ENCODE measurements at regions not wholly inside any gene's neighbourhood (a gene's known extent, or its start where the extent isn't known, plus 50 kb on each side); places are given as distances from the start of the nearest gene placed in this dataset.

GRCh38 chr3:182710557-182711157 is 82.6 kb upstream of the ATP11B start:
- DNase-seq, result no peak

DNA sequence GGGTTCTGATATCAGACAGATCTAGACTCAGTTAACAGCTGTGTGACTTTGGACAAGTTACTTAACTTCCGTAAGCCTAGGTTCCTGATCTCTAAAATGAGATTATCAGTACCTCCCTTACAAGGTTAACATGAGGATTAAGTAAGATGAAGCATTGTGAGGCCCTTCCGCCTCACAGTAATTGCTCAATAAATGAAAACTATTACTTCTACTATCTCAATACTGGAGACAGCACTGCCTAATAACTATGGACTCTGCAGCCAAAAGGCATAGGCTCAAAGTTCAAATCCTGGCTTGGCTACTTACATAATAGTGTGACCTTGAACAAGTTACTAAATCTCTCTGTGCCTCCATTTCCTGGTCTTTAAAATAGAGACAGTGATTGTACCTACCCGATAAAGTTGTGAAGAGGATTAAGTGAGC is 82.0 kb upstream of the ATP11B start:
- no peak for DNase-seq

DNA sequence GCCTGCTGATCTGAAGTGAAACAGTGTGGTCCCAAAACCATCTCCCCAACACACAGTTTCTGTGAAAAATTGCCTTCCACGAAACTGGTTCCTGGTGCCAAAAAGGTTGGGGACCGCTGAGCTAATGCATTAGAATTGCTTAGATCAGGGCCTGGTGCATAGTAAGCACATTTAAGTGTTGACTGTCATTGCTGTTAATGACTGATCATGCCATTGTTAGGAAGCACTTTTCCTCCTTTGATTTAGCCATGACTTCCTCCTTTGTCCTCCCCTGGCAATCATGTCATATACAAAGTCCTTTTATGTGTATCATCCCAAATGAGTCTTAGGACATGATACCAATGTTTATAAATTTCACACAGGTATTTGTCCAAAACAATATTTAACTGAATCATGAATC is 81.5 kb upstream of the ATP11B start:
- no peak for DNase-seq

- no peak for DNase-seq
These were observed 80.2 kb upstream of the ATP11B start for GRCh38 chr3:182713111-182713510.

GRCh38 chr3:182713743-182714517 is 79.4 kb upstream of the ATP11B start:
- no peak for DNase-seq

DNA sequence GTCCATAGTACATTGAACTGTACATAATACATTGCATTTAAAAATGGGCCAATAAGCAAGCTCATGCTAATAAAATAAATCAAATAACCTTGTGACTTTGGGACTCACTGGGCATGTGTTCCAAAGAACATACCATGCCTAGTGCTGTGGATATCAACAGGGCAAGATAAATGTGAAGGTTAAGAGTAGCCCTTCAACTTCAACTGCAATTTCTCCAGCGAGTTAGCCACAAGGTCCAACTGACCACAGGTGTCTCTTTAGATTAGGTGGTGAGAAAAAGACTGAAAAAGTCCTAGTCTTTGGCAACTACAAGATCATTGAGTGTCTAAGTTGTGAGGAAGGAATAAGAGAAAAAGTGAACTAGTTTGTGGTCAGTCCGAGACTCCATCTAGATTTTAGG is 78.3 kb upstream of the ATP11B start:
- DNase-seq, result no peak

DNA sequence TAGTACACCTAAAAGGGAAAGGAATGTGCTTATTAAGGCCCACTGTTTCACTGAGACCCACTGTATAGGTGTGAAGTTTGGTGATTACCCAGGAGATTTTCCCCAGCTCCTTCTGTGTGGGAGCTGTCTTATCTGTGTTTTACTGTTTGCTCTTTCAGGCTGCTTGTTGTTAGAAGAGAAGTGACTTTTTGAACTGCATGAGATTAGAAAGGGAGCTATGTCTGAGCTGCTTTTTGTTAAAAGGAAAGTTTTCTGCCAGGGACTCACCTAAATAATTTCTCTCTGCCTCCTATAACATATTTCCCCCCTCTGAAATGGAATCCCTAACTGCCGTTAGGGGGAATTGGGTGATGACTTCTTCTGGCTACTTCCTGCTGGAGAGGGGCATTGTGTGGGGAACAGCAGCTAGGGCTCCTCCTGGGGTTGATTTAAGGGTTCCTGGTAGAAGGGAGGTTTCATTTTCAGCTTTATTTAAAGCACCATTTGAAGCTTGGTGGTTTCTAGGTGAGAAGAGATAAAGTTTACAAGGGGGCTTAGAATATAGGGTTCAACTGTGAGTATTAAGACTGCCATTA is 77.1 kb upstream of the ATP11B start:
- DNase-seq, result no peak

GRCh38 chr3:182717216-182717615 is 76.1 kb upstream of the ATP11B start:
- DNase-seq, result no peak

DNA sequence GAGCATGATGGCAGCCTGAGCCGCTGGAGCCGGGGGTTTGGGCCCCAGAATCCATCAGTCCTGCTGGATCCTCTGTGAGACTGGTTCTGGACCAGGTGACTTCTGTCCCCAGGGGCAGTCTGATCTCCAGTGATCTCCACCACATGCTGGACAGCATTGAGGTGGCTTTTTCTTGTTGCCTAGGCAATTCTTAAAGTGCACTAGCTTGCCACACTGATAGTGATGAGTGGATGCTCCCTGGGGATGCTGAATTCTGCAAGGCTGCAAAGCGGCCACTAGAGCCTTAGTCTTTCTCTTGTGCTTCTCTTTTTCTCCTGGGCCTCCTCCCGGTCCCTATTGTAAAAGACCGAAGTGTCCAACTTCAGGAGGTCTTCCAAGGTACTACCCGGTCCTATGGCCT is 70.4 kb upstream of the ATP11B start:
- no peak for DNase-seq

DNA sequence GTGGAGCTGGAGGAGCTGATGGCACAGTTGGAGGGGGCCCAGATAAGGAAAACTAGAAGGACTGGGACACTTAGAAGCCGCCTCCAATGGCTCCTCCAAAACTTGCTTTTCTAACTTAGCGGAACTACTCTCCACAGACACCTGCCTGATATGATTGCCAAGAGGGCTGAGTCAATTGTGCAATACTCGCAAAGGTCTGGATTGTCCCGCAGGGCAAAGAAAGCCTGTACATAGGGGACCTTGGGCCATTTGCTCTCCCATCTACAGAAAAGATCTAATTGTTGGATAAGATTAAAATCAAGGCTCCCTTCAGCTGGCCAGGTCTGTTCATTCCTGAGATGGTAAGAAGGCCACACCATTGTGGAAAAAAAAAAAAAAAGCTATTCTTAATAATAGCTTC is 69.7 kb upstream of the ATP11B start:
- DNase-seq, result no peak

GRCh38 chr3:182725372-182726251 is 67.7 kb upstream of the ATP11B start:
- DNase-seq, result no peak

DNA sequence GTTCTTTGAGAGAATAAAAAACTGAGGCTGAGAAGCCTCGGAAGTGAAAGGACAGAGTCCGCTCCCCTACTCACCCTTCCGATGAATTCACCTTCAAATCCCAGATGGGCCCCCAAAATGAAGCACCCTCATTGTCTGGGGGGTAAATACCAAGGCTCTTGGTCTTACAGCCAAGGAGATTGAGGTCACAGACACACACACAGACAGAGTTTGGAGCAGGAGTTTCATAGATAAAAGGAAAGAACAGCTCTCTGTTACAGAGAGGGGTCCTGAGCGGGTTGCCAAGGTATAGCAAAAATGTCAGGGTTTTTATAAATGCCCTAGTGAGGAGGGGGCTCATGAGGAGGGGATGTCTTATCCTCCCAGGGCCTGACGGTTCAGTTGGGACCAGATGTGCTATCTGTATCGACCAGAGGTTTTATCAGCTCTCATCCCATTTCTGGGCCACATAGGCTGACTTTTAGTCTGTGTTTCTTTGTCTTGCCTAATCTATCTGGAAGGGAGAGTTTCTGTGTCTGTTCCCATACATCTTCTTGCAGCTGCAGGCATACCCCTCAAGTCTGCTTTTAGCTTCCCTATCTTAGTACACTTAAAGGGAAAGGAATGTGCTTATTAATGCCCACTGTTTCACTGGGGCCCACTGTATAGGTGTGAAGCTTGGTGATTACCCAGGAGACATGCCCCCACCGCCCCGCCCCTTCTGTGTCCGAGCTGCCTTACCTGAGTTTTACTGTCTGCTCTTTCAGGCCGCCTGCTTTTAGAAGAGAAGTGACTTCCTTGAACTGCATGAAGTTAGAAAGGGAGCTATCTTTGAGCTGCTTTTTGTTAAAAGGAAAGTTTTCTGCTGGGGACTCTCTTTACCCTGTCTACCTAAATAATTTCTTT is 66.8 kb upstream of the ATP11B start:
- DNase-seq, result no peak

GRCh38 chr3:182728238-182728637 is 65.1 kb upstream of the ATP11B start:
- DNase-seq, result no peak

GRCh38 chr3:182729903-182730674 is 63.2 kb upstream of the ATP11B start:
- no peak for DNase-seq

GRCh38 chr3:182730675-182731042 is 62.6 kb upstream of the ATP11B start:
- no peak for DNase-seq

DNA sequence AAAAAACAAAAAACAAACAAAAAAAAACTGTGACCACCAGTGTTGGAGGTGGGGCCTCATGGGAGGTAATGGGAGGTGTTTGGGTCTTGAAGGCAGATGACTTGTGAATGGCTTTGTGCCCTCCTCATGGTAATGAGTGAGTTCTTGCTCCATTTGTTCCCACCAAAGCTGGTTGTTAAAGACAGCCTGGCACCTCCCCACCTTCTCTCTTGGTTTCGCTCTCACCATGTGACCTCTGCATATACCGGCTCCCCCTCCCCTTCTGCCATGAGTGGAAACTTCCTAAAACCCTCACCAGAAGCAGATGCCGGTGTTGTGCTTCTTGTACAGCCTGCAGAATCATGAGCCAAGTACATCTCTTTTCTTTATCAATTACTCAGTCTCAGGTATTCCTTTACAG is 61.5 kb upstream of the ATP11B start:
- DNase-seq, result no peak

- DNase-seq, result no peak
These were observed 60.9 kb upstream of the ATP11B start for GRCh38 chr3:182732232-182733015.

DNA sequence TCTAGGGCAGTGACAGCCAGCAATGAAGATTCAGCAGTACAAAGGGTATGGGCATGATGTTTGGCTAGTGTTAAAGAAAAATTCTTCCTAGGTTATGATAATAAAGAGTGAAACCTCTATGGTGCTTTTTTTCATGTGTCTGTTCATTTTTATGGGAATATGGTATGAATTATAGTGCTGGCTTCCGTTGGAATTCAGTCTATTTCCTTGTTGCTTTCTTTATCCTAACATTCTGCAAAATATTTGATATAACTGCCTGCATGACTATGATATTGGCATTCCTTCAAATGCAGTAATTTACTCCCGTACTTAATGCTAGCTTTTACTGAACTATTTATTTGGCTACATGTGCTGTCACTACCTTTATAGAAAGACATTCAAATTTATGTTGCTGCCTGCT is 57.6 kb upstream of the ATP11B start:
- no peak for DNase-seq

GRCh38 chr3:182737825-182738224 is 55.5 kb upstream of the ATP11B start:
- DNase-seq, result no peak

DNA sequence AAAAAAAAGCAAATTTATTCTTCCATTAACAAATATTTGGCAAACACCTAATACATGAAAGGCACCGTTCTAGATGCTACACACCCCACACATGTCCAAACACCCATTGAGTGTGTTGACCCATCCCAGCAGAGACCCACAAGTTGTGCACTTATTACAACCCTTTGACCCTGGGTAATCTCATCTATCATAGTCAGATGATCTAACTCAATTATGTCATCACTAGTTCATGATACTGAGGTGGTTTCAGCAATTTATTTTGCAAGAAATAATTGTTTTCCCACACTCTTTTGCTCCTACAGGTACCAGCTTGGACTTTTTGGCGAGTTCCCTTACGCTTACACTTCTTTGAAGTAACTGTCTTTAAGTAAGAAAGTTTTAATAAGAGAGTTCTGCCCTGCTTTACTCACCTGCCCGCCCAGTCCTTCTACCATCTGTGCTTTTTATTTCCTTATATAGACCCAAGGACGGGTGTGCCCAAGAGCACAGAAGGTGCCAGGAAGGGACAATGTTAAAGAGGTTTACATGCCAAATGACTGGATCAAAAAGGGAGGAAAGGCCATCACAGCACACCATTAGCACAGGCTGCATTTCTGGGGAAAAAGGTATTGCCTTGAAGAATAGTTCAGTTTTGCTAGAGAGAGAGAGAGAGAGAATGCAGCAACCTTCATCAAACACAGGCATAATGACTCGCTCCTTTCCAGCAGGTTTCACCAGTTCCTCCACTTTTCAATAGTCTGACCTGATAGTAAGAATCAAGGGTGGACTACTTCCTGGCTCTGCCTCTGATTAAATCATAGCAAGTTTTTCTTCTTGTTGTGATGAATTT is 54.5 kb upstream of the ATP11B start:
- DNase-seq, result no peak

Data from activated naive CD4-positive, alpha-beta T cell treated with anti-CD3 and anti-CD28 coated beads, Interleukin-2, amount 50 U/mL, for 16 hours (primary cell).